H9 (cell line): ENCODE measurements at regions not wholly inside any gene's neighbourhood (a gene's known extent, or its start where the extent isn't known, plus 50 kb on each side); places are given as distances from the start of the nearest gene placed in this dataset.

Source experiments
- DNase-seq: peaks from one replicate; pipeline ENCODE4 v3.0.0-alpha.2; 2017
- H2AFZ ChIP-seq: one replicate; pipeline ENCODE4 v1.6.1; 2013; ENCODE audit warnings: mild to moderate bottlenecking, low read length, control low read depth, moderate library complexity
- H2AK5ac ChIP-seq: 2 replicates; pipeline ENCODE4 v1.6.1; 2013; ENCODE audit warnings: low read length, control low read depth, mixed read lengths; ENCODE audit not compliant: insufficient read length
- H2BK120ac ChIP-seq: one replicate; pipeline ENCODE4 v1.6.1; 2013; ENCODE audit warnings: low read depth, mild to moderate bottlenecking, low read length, control low read depth, inconsistent platforms; ENCODE audit not compliant: poor library complexity, severe bottlenecking
- H2BK12ac ChIP-seq: 2 replicates; pipeline ENCODE4 v1.6.1; 2013; ENCODE audit warnings: low read length, control low read depth, mixed read lengths, low read depth; ENCODE audit not compliant: insufficient read length
- H2BK15ac ChIP-seq: 2 replicates; pipeline ENCODE4 v1.6.1; 2013; ENCODE audit warnings: low read depth, low read length, control low read depth
- H2BK20ac ChIP-seq: one replicate; pipeline ENCODE4 v1.6.1; 2013; ENCODE audit warnings: low read depth, mild to moderate bottlenecking, low read length, control low read depth, inconsistent platforms; ENCODE audit not compliant: poor library complexity, severe bottlenecking
- H2BK5ac ChIP-seq: 2 replicates; pipeline ENCODE4 v1.6.1; 2013; ENCODE audit warnings: low read length, control low read depth, mixed read lengths; ENCODE audit not compliant: insufficient read length
- H3K14ac ChIP-seq: 2 replicates; pipeline ENCODE4 v1.6.1; 2013; ENCODE audit warnings: low read length, control low read depth; ENCODE audit not compliant: insufficient read depth
- H3K18ac ChIP-seq: 2 replicates; pipeline ENCODE4 v1.6.1; 2013; ENCODE audit warnings: low read depth, mild to moderate bottlenecking, mixed read lengths, low read length, control low read depth; ENCODE audit not compliant: insufficient read length
- H3K23ac ChIP-seq: 2 replicates; pipeline ENCODE4 v1.6.1; 2013; ENCODE audit warnings: low read length, control low read depth, mixed read lengths, low read depth; ENCODE audit not compliant: insufficient read length
- H3K23me2 ChIP-seq: 2 replicates; pipeline ENCODE4 v1.6.1; 2013; ENCODE audit warnings: low read depth, mild to moderate bottlenecking, mixed read lengths, low read length, control low read depth; ENCODE audit not compliant: insufficient read length, poor library complexity, severe bottlenecking
- H3K27ac ChIP-seq: 2 replicates; pipeline ENCODE4 v1.5.1; 2013; ENCODE audit warnings: low read length, control low read depth, mixed read lengths, low read depth; ENCODE audit not compliant: insufficient read length
- H3K27me3 ChIP-seq: 2 replicates; pipeline ENCODE4 v1.6.1; 2013; ENCODE audit warnings: low read length, control low read depth, inconsistent platforms; ENCODE audit not compliant: insufficient read depth
- H3K4ac ChIP-seq: 2 replicates; pipeline ENCODE4 v1.6.1; 2013; ENCODE audit warnings: low read depth, mild to moderate bottlenecking, control low read depth, inconsistent platforms, low read length, moderate library complexity
- H3K4me1 ChIP-seq: 2 replicates; pipeline ENCODE4 v1.6.1; 2013; ENCODE audit warnings: low read length, control low read depth, inconsistent platforms; ENCODE audit not compliant: insufficient read depth
- H3K4me2 ChIP-seq: 2 replicates; pipeline ENCODE4 v1.6.1; 2013; ENCODE audit warnings: low read length, control low read depth, mixed read lengths; ENCODE audit not compliant: insufficient read length, insufficient read depth
- H3K56ac ChIP-seq: 2 replicates; pipeline ENCODE4 v1.6.1; 2013; ENCODE audit warnings: low read depth, mild to moderate bottlenecking, mixed read lengths, low read length, control low read depth; ENCODE audit not compliant: insufficient read length
- H3K79me1 ChIP-seq: 2 replicates; pipeline ENCODE4 v1.6.1; 2013; ENCODE audit warnings: low read depth, mild to moderate bottlenecking, moderate library complexity, low read length, control low read depth, inconsistent platforms; ENCODE audit not compliant: insufficient read depth, poor library complexity, severe bottlenecking
- H3K79me2 ChIP-seq: 2 replicates; pipeline ENCODE4 v1.6.1; 2013; ENCODE audit warnings: low read length, control low read depth, inconsistent platforms; ENCODE audit not compliant: insufficient read depth
- H3K9ac ChIP-seq: 2 replicates; pipeline ENCODE4 v1.6.1; 2013; ENCODE audit warnings: low read length, control low read depth, mixed read lengths; ENCODE audit not compliant: insufficient read length; ENCODE audit errors: extremely low read depth
- H3K9me3 ChIP-seq: one replicate; pipeline ENCODE4 v1.6.1; 2013; ENCODE audit warnings: low read depth, low read length, inconsistent platforms; ENCODE audit not compliant: control insufficient read depth
- H3T11ph ChIP-seq: one replicate; pipeline ENCODE4 v1.6.1; 2013; ENCODE audit warnings: mild to moderate bottlenecking, low read length, control low read depth, inconsistent platforms
- H4K20me1 ChIP-seq: one replicate; pipeline ENCODE4 v1.6.1; 2013; ENCODE audit not compliant: control insufficient read depth, insufficient read length, insufficient read depth
- H4K5ac ChIP-seq: 2 replicates; pipeline ENCODE4 v1.6.1; 2013; ENCODE audit warnings: low read depth, mild to moderate bottlenecking, mixed read lengths, low read length, control low read depth; ENCODE audit not compliant: insufficient read length
- H4K8ac ChIP-seq: replicated peaks from 2 replicates; pipeline ENCODE4 v1.6.1; 2013; ENCODE audit warnings: low read length, control low read depth, mixed read lengths, low read depth; ENCODE audit not compliant: insufficient read length
- H4K91ac ChIP-seq: 2 replicates; pipeline ENCODE4 v1.6.1; 2013; ENCODE audit warnings: low read depth, mild to moderate bottlenecking, moderate library complexity, mixed read lengths, low read length, control low read depth; ENCODE audit not compliant: insufficient read length
- H3K27ac Mint-ChIP-seq, 3 experiments: 2 replicates in 2 of 3; 3 replicates in 1 of 3; pipeline ENCODE4 v1.8.0; 2020 to 2021; ENCODE audit warnings: mixed read lengths in 3 of 3, mild to moderate bottlenecking in 1 of 3, moderate library complexity in 1 of 3
- H3K27me3 Mint-ChIP-seq: 2 replicates; pipeline ENCODE4 v1.8.0; 2021; ENCODE audit warnings: low read depth, mild to moderate bottlenecking, moderate library complexity, mixed read lengths
- H3K36me3 Mint-ChIP-seq, 3 experiments: 2 replicates in 2 of 3; 3 replicates in 1 of 3; pipeline ENCODE4 v1.8.0; 2020 to 2021; ENCODE audit warnings: low read depth in 3 of 3, mixed read lengths in 3 of 3; ENCODE audit not compliant: insufficient read depth in 1 of 3
- H3K4me1 Mint-ChIP-seq, 2 experiments: 2 replicates each; pipeline ENCODE4 v1.8.0; 2020; ENCODE audit warnings: mixed read lengths in 2 of 2
- H3K4me3 Mint-ChIP-seq, 2 experiments: 2 replicates in 1 of 2; 3 replicates in 1 of 2; pipeline ENCODE4 v1.8.0; 2020 to 2021; ENCODE audit warnings: mild to moderate bottlenecking in 2 of 2, mixed read lengths in 2 of 2, moderate library complexity in 1 of 2
- H3K9me3 Mint-ChIP-seq, 2 experiments: 2 replicates in 1 of 2; 3 replicates in 1 of 2; pipeline ENCODE4 v1.8.0; 2020; ENCODE audit warnings: mild to moderate bottlenecking in 2 of 2, mixed read lengths in 2 of 2, moderate library complexity in 1 of 2
- TF ChIP-seq, protein P1 (sequence below): fragments of 200-600 bp; sonication (generic); conservative IDR thresholded peaks from 3 replicates; pipeline ENCODE4 v1.8.0; 2021; ENCODE audit warnings: antibody characterized with exemption, mild to moderate bottlenecking

DNA sequence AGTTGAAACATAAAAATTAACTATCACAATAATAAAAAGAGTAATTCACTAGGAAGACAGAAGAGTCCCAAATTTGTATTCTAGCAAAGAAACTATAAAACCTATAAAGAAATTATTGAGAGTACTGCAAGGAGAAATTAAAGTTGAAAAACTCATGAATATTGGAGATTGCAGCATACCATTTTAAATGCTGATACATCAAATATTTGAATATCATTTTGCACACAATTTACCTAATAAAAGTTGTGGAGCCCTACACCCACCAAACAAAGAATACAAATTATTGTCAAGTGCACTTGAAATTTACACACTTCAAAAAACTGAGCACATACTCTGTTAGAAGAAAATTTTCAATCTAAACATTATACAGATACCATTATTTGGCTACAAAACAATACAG is 531.6 kb upstream of the SMIM21 start:
- Histone ChIP-seq H4K5ac (no peak overlapping the region), H2BK5ac (no peak overlapping the region), H4K91ac (no peak overlapping the region)

More for the DNA sequence above, 531.6 kb upstream of the SMIM21 start:
- Histone ChIP-seq H3K27me3 (no peaks in the 10 kb centered on the region), H3K4me2 (no peak overlapping the region), H3K56ac (no peak overlapping the region), H4K20me1 (no peaks in the 10 kb centered on the region), H3T11ph (no peak overlapping the region), H3K9me3 (no peaks in the 10 kb centered on the region), H2BK120ac (no peak overlapping the region), H2BK20ac (no peak overlapping the region), H3K18ac (no peak overlapping the region), H3K9ac (no peak overlapping the region), H3K14ac (no peak overlapping the region), H3K23me2 (no peaks in the 10 kb centered on the region), H3K27ac (no peak overlapping the region), H3K79me2 (no peaks in the 10 kb centered on the region), H2BK12ac (no peak overlapping the region), H2AFZ (no peak overlapping the region), H2BK15ac (no peak overlapping the region), H3K79me1 (no peaks in the 10 kb centered on the region), H3K4me1 (no peaks in the 10 kb centered on the region), H3K4ac (no peak overlapping the region), H3K23ac (no peak overlapping the region), H2AK5ac (no peak overlapping the region), H4K8ac (no peak overlapping the region)
- H3K4me3 Mint-ChIP-seq: no peak overlapping the region
- TF ChIP-seq, protein P1, sequence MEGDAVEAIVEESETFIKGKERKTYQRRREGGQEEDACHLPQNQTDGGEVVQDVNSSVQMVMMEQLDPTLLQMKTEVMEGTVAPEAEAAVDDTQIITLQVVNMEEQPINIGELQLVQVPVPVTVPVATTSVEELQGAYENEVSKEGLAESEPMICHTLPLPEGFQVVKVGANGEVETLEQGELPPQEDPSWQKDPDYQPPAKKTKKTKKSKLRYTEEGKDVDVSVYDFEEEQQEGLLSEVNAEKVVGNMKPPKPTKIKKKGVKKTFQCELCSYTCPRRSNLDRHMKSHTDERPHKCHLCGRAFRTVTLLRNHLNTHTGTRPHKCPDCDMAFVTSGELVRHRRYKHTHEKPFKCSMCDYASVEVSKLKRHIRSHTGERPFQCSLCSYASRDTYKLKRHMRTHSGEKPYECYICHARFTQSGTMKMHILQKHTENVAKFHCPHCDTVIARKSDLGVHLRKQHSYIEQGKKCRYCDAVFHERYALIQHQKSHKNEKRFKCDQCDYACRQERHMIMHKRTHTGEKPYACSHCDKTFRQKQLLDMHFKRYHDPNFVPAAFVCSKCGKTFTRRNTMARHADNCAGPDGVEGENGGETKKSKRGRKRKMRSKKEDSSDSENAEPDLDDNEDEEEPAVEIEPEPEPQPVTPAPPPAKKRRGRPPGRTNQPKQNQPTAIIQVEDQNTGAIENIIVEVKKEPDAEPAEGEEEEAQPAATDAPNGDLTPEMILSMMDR: no peak
- peaks cover 9 to 14% of the 10 kb centered on the region in 2 experiments; a peak in 4 of 5 replicates for H3K9me3 Mint-ChIP-seq
- H3K4me1 Mint-ChIP-seq: 0 out of 4 replicates have a peak, but pooled peaks cover 0 to 5% of the 10 kb centered on the region in 2 experiments
- DNase-seq: no peak
- H3K27ac Mint-ChIP-seq: no peak overlapping the region; a peak in 1 of 7 replicates
- H3K27me3 Mint-ChIP-seq: no peaks in the 10 kb centered on the region
- H3K36me3 Mint-ChIP-seq: peaks cover 0 to 16% (median 0%) of the 10 kb centered on the region in 3 experiments; a peak in 4 of 7 replicates
